ENCODE measurements at regions not wholly inside any gene's neighbourhood (a gene's known extent, or its start where the extent isn't known, plus 50 kb on each side); places are given as distances from the start of the nearest gene placed in this dataset.

DNA sequence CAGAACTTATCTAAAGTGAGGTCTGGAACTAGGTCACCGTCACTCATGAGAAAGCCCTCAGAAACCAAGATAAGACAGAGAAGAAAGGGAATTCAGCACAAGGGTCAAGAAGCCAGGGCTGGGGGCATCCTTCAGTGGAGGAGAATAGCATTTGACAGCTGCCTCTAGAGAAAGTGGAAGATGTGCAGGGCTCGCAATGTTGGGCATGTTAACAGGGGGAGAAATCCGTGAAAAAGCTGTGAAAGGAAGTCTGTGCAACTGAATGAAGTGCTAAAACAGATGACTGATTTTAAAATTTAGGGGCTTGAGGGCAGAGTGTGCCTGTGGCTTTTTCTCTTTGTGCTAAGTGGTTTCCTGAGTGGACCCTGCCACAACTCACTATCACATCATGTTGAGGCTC, 97.7 kb upstream of the IFNG-AS1 start:
- TF ChIP-seq, protein P1, sequence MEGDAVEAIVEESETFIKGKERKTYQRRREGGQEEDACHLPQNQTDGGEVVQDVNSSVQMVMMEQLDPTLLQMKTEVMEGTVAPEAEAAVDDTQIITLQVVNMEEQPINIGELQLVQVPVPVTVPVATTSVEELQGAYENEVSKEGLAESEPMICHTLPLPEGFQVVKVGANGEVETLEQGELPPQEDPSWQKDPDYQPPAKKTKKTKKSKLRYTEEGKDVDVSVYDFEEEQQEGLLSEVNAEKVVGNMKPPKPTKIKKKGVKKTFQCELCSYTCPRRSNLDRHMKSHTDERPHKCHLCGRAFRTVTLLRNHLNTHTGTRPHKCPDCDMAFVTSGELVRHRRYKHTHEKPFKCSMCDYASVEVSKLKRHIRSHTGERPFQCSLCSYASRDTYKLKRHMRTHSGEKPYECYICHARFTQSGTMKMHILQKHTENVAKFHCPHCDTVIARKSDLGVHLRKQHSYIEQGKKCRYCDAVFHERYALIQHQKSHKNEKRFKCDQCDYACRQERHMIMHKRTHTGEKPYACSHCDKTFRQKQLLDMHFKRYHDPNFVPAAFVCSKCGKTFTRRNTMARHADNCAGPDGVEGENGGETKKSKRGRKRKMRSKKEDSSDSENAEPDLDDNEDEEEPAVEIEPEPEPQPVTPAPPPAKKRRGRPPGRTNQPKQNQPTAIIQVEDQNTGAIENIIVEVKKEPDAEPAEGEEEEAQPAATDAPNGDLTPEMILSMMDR (IDR thresholded peaks at IDR 0.05) = no peak
- TF ChIP-seq POLR2AphosphoS5 (IDR thresholded peaks at IDR 0.05; ENCODE audit: low read depth, low read length) = no peak
